ENCODE measurements at regions not wholly inside any gene's neighbourhood (a gene's known extent, or its start where the extent isn't known, plus 50 kb on each side); places are given as distances from the start of the nearest gene placed in this dataset.

DNA sequence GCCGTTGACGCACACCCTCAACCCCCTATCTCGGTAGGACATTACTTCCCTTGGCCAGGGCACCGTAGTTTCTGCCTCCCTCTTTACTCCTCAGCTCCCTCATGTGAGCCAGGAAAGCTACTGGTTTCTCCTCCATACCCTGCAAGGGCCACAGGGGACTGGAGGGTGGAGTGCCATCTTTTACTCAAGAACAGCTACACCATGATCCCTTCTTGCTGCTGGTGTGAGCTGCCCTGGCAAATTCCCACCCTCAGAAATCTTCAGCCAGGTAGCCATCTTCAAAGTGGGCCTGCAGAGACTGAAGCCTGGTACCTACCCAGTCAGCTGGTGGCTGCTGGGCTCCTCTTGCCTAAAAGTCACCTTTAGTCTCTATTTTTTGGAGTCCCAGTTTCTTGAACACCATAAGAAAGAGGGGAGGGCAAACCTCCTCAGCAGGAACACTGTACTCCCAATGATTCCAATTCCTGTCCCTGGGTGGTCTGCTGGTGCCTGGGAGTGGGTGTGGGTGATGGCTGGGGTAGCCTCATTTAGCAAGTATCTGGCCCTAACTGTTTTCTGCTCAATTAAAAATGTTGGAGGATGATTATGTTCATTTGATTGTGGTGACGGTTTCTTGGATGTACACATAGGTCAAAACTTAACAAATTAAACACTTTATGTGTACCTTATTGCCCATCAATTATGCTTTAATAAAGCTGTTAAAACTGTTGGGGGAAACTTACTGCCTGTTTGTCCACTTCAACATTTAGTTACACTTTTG is 105.0 kb upstream of the NPY start:
- DNase-seq (ENCODE audit: low read depth in 3 of 3, low spot score in 2 of 3), result no peak

DNA sequence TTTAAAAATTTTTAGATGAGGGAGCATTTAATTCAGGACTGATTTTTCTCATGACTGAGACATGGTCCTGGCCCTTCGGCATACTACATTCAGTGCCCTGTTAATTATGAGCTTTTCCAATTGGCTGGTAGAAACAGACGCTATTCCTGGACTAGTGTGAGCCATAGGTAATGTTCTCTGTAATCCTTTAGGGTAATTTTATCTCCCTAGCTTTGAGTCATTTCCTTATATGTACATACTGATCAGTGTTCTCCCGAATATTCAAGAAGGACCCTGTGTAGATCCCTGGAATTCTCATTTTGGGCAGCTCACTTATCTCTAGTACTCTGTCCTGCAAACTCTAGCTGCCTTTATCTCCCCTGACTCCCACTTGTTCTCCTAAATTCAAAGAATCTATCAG is 92.6 kb upstream of the NPY start:
- no peak for DNase-seq (ENCODE audit: low read depth in 3 of 3, low spot score in 2 of 3)

GRCh38 chr7:24192053-24192452 is 91.9 kb upstream of the NPY start:
- no peak for DNase-seq (ENCODE audit: low read depth in 3 of 3, low spot score in 2 of 3)

- no peak for DNase-seq (ENCODE audit: low read depth in 3 of 3, low spot score in 2 of 3)
Observed at GRCh38 chr7:24192691-24193090, 91.3 kb upstream of the NPY start.

DNA sequence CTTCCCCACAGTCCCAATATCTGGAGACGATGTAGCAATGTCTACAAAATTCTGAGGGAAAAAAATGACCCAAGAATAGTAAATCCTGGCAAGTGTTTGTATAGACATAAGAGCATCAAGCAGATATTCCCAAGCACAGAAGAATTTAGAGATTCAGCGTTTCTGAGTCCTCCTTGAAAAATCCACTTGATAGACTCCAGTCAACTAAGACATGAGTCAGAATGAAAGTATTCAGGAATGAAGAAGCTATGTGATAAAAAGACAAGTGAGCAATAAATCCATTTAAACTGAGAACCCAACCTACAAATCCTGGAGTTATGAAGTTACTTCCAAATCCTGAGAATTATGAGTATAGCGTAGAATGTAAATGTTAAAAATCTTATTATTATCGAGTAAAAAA is 86.1 kb upstream of the NPY start:
- DNase-seq (ENCODE audit: low read depth in 3 of 3, low spot score in 2 of 3), result no peak

DNA sequence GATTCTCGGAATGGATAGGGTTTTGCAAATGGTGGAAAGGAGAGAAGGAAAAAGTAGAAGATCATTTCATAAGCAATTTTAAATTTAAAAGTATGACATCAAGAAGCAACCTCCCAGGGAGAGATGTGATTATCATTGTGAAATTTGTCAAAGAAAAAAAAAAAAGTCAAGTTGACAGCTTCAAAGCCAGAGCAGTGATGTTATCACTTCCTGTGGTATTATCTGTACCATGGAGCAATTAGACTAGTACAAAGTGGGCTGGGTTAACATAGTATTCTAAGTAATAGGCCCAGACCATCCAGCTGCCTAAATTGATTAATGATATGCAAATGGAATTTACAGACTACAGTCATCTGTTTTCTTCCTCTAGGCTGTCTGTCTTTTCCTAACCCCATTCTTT is 84.0 kb upstream of the NPY start:
- DNase-seq (ENCODE audit: low read depth in 3 of 3, low spot score in 2 of 3), result no peak

- DNase-seq (ENCODE audit: low read depth in 3 of 3, low spot score in 2 of 3), result no peak
Observed at GRCh38 chr7:24200407-24200966, 83.5 kb upstream of the NPY start.

GRCh38 chr7:24201226-24201625 is 82.8 kb upstream of the NPY start:
- no peak for DNase-seq (ENCODE audit: low read depth in 3 of 3, low spot score in 2 of 3)

- DNase-seq (ENCODE audit: low read depth in 3 of 3, low spot score in 2 of 3), result no peak
Observed at GRCh38 chr7:24212073-24212472, 71.9 kb upstream of the NPY start.

DNA sequence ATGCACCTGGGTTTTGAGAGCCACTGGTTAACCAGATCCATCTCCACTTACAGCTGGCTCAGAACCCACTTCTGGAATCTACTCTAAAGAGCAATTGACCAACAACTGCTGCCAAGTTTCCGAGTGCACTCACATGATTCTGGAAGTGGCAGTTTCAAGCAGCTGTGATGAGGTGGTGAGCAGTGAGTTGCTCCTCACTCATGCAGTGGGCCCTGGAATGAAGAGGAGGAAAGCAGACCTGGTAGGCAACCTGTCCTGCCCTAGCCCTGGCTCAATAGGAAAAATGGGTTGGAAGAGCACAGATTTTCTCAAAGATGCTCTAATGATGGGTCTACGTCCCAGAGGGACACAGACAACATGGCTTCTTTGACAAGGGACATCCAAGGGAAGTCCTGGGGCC is 70.7 kb upstream of the NPY start:
- DNase-seq (ENCODE audit: low read depth in 3 of 3, low spot score in 2 of 3), result no peak

DNA sequence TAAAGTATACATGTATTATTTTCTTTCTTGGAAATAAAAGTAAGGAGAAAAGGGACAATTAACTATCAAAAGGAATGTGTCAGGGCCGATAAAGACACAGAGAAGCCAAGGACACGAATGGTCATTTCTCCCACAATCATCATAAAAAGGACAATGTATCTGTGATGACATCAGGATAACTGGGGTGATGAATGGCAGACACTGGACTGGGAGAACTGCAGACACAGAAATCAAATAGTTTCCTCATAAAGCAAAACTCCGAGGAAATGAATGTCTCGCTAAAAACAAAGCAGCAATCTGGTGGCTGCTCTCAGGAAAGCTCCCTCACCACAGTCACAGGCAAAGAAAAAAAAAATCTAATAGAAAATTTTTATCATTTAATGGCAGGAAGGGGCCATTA is 69.3 kb upstream of the NPY start:
- DNase-seq (ENCODE audit: low read depth in 3 of 3, low spot score in 2 of 3), result no peak

DNA sequence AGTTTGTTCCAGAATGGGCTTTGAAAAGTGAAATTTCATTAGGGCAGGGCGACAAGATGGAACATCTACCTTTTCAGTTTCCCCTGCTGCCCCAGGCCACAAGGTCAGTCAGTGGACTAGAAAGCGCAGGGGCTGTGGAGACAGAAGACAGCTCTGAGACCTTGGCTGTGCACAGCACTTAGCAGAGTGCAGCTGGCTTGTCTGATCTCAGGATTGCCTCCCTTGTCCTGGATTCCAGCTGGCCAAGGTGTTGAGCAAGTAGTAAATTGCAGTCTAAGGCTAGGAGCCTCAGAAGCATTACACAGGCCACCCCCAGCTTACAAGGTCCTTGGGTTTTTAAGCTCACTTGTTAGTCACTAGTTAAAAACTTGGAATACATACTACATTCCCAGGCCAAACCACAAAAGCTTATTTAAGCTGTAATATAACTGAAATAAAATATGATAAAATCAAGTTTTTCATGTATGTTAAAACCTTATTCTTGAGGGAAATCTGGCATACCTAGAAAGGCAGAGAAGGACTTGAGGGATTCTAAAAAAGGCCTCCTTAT is 67.3 kb upstream of the NPY start:
- no peak for DNase-seq (ENCODE audit: low read depth in 3 of 3, low spot score in 2 of 3)

- DNase-seq (ENCODE audit: low read depth in 3 of 3, low spot score in 2 of 3), result no peak
Observed at GRCh38 chr7:24221500-24221899, 62.5 kb upstream of the NPY start.

GRCh38 chr7:24227068-24227467 is 56.9 kb upstream of the NPY start:
- peak in 1 of 3 donors; percentile 4 for DNase-seq (ENCODE audit: low read depth in 3 of 3, low spot score in 2 of 3)

DNA sequence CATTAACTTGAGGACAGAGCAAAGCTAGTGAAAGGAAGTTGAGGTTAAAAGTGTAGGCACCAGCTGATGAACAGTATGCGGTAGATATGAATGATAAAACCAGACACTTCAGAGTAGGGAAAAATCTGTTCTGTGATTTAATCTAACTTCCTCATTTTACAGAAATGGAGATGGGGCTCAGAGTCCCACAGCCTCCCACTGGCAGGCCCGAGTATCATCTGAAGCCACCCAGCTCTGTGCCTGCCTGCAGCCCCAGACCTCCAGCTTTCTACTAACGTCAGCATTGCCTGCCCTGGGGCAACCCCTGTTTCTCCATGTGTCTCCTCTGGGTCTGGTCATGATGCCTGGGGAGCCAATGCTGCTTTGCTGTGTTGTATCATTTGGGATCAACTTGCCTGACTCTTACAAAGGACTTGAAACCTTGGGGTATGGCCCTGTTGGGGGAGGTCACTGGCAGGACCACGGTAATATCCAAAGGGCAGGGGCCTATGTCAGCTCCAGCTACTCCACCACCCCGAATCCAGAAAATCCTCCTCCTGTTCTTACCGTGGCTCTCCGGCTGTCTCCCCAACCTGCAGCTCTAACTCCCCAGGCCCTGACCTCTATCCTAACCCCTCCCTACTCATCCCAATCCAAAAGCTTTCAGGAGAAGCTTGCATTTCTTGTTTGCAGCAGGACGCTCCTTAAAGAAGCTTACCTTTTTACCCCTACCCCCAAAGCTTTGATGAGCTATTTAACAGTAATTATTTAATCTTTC is 56.2 kb upstream of the NPY start:
- DNase-seq (ENCODE audit: low read depth in 3 of 3, low spot score in 2 of 3), result no peak

DNA sequence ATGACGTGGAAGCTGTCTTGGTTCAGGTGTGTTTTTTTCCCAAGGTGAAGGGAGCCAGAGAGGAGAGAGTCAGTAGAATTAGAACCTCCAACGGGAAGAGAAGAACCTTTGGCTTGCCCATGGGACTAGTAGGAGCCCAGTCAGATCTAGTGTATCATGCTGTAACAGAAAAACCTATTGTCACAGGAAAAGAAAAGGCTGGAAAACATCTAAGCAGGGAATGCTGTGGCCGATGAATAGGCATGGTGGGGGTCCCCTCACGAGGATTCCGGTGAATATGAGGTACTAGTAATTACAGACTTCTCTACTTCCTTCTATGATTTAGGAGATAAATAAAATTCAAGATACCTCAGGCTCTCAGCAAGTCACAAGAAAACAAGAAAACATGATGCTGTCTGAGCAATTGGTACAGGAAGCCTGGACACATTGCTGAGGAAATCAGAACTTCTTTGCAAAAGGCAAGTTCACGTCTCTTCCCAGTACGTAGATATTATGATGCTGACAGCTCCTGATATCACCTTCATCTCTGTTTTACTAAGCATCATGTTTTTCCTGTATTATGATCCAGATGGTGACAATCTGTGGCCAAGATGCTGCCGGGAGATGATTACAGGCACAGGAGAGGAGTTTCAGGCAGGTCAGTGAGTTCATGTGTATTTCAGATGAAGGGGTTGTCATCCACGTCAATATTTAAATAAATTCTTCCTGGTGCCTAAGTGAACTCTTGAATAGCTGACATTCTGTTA is 54.3 kb upstream of the NPY start:
- DNase-seq (ENCODE audit: low read depth in 3 of 3, low spot score in 2 of 3), result no peak

DNA sequence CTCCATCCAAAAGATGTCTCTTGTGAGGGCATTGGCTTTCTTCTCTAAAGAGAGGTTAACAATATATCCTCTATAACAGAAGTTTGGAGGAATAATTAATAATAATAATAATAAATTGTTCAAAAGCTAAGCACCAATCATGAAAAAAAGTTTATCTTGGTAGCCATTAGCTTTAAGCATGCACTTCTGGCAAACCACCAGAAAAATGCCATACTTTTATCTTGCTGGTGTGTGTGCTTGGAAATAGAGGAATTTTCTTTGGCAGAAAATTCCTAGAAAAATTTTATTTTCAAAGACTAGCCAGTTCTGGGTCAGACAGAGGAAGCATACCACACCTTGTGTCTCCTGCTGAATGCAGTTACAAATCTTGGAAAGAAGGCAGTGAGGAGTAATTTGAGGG is 52.5 kb upstream of the NPY start:
- DNase-seq (ENCODE audit: low read depth in 3 of 3, low spot score in 2 of 3), result no peak

DNA sequence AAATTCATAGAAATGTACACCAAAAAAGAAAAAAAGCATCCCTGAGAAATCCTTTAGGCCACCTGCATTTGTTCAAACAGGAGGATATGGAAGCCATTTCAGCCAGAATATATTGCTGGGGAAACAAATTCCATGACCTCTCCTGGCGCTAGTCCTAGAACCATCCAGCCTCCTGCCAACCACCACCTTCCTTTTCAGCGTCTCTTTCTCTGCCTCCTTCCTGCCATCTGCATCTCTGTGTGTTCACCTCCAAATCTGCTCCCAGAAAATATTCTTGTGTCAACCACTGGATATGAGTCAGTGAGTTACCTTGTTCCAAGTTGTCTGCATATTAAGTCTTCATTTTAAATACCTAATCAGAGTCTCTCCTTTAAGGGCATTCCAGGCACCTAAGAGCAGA is 50.6 kb upstream of the NPY start:
- DNase-seq (ENCODE audit: low read depth in 3 of 3, low spot score in 2 of 3), result no peak

All from right renal cortex interstitium (tissue), 3 donors.